HT1080 (cell line): ENCODE measurements at regions not wholly inside any gene's neighbourhood (a gene's known extent, or its start where the extent isn't known, plus 50 kb on each side); places are given as distances from the start of the nearest gene placed in this dataset. TPM values are rescaled to one million over a fixed set of nuclear protein-coding genes. Genes with fewer than 3 reads are reported as not detected.

Experiments
- DNase-seq: peaks from one replicate; pipeline ENCODE4 v3.0.0-alpha.2; 2015; ENCODE audit warnings: low read depth
- small RNA-seq: library from RNA; depleted of rRNA; stranded (forward); fragments of <200 nt; gene quantifications from one replicate; pipeline ENCODE3, GENCODE V24; 2014

- DNase-seq = no peak
Measured at GRCh38 chr4:166602068-166602467, 632.2 kb downstream of the SPOCK3 start.

GRCh38 chr4:166622425-166622977 is 611.8 kb downstream of the SPOCK3 start:
- DNase-seq = no peak

- DNase-seq = no peak
Measured at GRCh38 chr4:166625018-166625637, 609.2 kb downstream of the SPOCK3 start.

- no peak for DNase-seq
Measured at GRCh38 chr4:166628454-166628853, 605.8 kb downstream of the SPOCK3 start.

- no peak for DNase-seq
Measured at GRCh38 chr4:166635367-166635766, 598.9 kb downstream of the SPOCK3 start.

GRCh38 chr4:166637816-166638215 is 596.5 kb downstream of the SPOCK3 start:
- no peak for DNase-seq

GRCh38 chr4:166655231-166655630 is 579.1 kb downstream of the SPOCK3 start:
- DNase-seq = no peak

GRCh38 chr4:166655705-166656104 is 578.6 kb downstream of the SPOCK3 start:
- no peak for DNase-seq

GRCh38 chr4:166657261-166657660 is 577.0 kb downstream of the SPOCK3 start:
- DNase-seq = peak; percentile 75

- no peak for DNase-seq
Measured at GRCh38 chr4:166658585-166658984, 575.7 kb downstream of the SPOCK3 start.

- no peak for DNase-seq
Measured at GRCh38 chr4:166662266-166662843, 571.9 kb downstream of the SPOCK3 start.

GRCh38 chr4:166670341-166670740 is 564.0 kb downstream of the SPOCK3 start:
- DNase-seq = no peak

- DNase-seq = no peak
Measured at GRCh38 chr4:166673911-166674310, 560.4 kb downstream of the SPOCK3 start.

GRCh38 chr4:166675411-166675810 is 558.9 kb downstream of the SPOCK3 start:
- peak; percentile 60 for DNase-seq

- no peak for DNase-seq
Measured at GRCh38 chr4:166680796-166681195, 553.5 kb downstream of the SPOCK3 start.

- no peak for DNase-seq
Measured at GRCh38 chr4:166682200-166682599, 552.1 kb downstream of the SPOCK3 start.

Small RNA genes lying in the stretch of these regions (small RNA-seq; reads per million reads assigned to genes)
- gene RF00019 = not detected
